H1 (cell line): ENCODE measurements at regions not wholly inside any gene's neighbourhood (a gene's known extent, or its start where the extent isn't known, plus 50 kb on each side); places are given as distances from the start of the nearest gene placed in this dataset.

Experiments
- CTCF ChIA-PET: fragments of 300-600 bp; sonication (Branson Sonifier 250); formaldehyde crosslinking; loops from one replicate; lab custom pipeline; 2021; ENCODE audit not compliant: partially characterized antibody; lab: Charles Lee
- POLR2A ChIA-PET: fragments of 300-600 bp; sonication (Branson Sonifier 250); formaldehyde crosslinking; loops from one replicate; lab custom pipeline; 2021; ENCODE audit warnings: inconsistent platforms; ENCODE audit not compliant: partially characterized antibody; lab: Charles Lee
- DNase-seq, 2 experiments: peaks; one replicate each; pipeline versions ENCODE4 v3.0.0 to v3.0.0-alpha.2; 2010 to 2022; ENCODE audit warnings: low spot score in 2 of 2, low read depth in 1 of 2, mixed read lengths in 1 of 2
- FAIRE-seq: peaks from 2 replicates; lab custom pipeline; 2011; peaks lifted over from hg19 to GRCh38; lab: Jason Lieb, UNC
- H2AFZ ChIP-seq: 2 replicates; pipeline ENCODE4 v1.8.1; 2012; ENCODE audit warnings: low read length, inconsistent platforms
- H2AK5ac ChIP-seq: 2 replicates; pipeline ENCODE4 v1.6.1; 2013; ENCODE audit warnings: low read depth, low read length
- H2BK120ac ChIP-seq: replicated peaks from 2 replicates; pipeline ENCODE3; 2013; ENCODE audit warnings: low read depth, low read length, inconsistent platforms
- H2BK12ac ChIP-seq: 2 replicates; pipeline ENCODE4 v1.6.1; 2013; ENCODE audit warnings: low read depth, low read length
- H2BK15ac ChIP-seq: 2 replicates; pipeline ENCODE4 v1.6.1; 2013; ENCODE audit warnings: low read length
- H2BK20ac ChIP-seq: 2 replicates; pipeline ENCODE4 v1.6.1; 2013; ENCODE audit warnings: low read length
- H2BK5ac ChIP-seq: 2 replicates; pipeline ENCODE4 v1.6.1; 2013; ENCODE audit warnings: low read depth, low read length
- H3K14ac ChIP-seq: 2 replicates; pipeline ENCODE4 v1.6.1; 2013; ENCODE audit warnings: inconsistent platforms; ENCODE audit not compliant: insufficient read length
- H3K18ac ChIP-seq: 2 replicates; pipeline ENCODE4 v1.6.1; 2013; ENCODE audit warnings: low read length; ENCODE audit errors: extremely low read depth
- H3K23ac ChIP-seq: 2 replicates; pipeline ENCODE4 v1.6.1; 2013; ENCODE audit warnings: inconsistent platforms; ENCODE audit not compliant: insufficient read length
- H3K23me2 ChIP-seq: 2 replicates; pipeline ENCODE4 v1.6.1; 2013; ENCODE audit warnings: low read depth, low read length
- H3K27ac ChIP-seq: 2 replicates; pipeline ENCODE4 v1.6.1; 2011; ENCODE audit warnings: low read depth, low read length, inconsistent platforms
- H3K27me3 ChIP-seq, 4 experiments: replicated peaks in 1 of 4; 1 replicate in 1 of 4; 2 replicates in 3 of 4; pipeline versions ENCODE4 v1.6.1 to v1.8.1; 2011 to 2013; ENCODE audit warnings: low read length in 3 of 4, mild to moderate bottlenecking in 3 of 4, inconsistent platforms in 2 of 4, mixed read lengths in 2 of 4, moderate library complexity in 1 of 4; ENCODE audit not compliant: control insufficient read depth in 3 of 4, insufficient read depth in 3 of 4; ENCODE audit errors: extremely low read depth in 1 of 4
- H3K36me3 ChIP-seq, 4 experiments: 2 replicates each; pipeline versions ENCODE4 v1.6.1 to v1.8.1; 2011 to 2013; ENCODE audit warnings: mild to moderate bottlenecking in 4 of 4, low read length in 3 of 4, moderate library complexity in 2 of 4, control low read depth in 1 of 4, inconsistent platforms in 1 of 4; ENCODE audit not compliant: insufficient read depth in 4 of 4, control insufficient read depth in 2 of 4
- H3K4ac ChIP-seq: replicated peaks from 2 replicates; pipeline ENCODE3; 2013; ENCODE audit warnings: low read length, low read depth, mixed read lengths, inconsistent platforms; ENCODE audit not compliant: insufficient read length
- H3K4me1 ChIP-seq, 4 experiments: replicated peaks in 1 of 4; 1 replicate in 1 of 4; 2 replicates in 3 of 4; pipeline versions ENCODE4 v1.6.1 to v1.8.1; 2011 to 2013; ENCODE audit warnings: low read length in 3 of 4, inconsistent platforms in 2 of 4, mixed read lengths in 1 of 4; ENCODE audit not compliant: insufficient read depth in 4 of 4, control insufficient read depth in 3 of 4
- H3K4me2 ChIP-seq, 2 experiments: 2 replicates each; pipeline versions ENCODE4 v1.6.1 to v1.8.1; 2011 to 2013; ENCODE audit warnings: low read depth in 2 of 2, low read length in 2 of 2, control low read depth in 1 of 2, inconsistent platforms in 1 of 2, mild to moderate bottlenecking in 1 of 2; ENCODE audit not compliant: insufficient read depth in 1 of 2
- H3K4me3 ChIP-seq, 4 experiments: fragments of 200-600, 300-600 bp in 1 of 4; sonication (generic), shearing (Covaris generic), sonication (Bioruptor Twin) in 1 of 4; 2 replicates each; pipeline versions ENCODE4 v1.5.1 to v1.8.1; 2011 to 2016; ENCODE audit warnings: low read length in 4 of 4, low read depth in 3 of 4, control low read depth in 2 of 4, inconsistent platforms in 2 of 4, mild to moderate bottlenecking in 2 of 4, mixed read lengths in 1 of 4, moderate library complexity in 1 of 4; ENCODE audit not compliant: insufficient read depth in 2 of 4; ENCODE audit errors: extremely low read depth in 1 of 4
- H3K56ac ChIP-seq: replicated peaks from 2 replicates; pipeline ENCODE3; 2013; ENCODE audit warnings: low read depth, mild to moderate bottlenecking, mixed read lengths, low read length, inconsistent platforms; ENCODE audit not compliant: insufficient read length
- H3K79me1 ChIP-seq: 2 replicates; pipeline ENCODE4 v1.6.1; 2013; ENCODE audit warnings: low read depth, low read length, control low read depth
- H3K79me2 ChIP-seq, 2 experiments: 2 replicates each; pipeline versions ENCODE4 v1.6.1 to v1.8.1; 2012 to 2013; ENCODE audit warnings: low read length in 2 of 2, mild to moderate bottlenecking in 2 of 2, inconsistent platforms in 1 of 2; ENCODE audit not compliant: insufficient read depth in 2 of 2, control insufficient read depth in 1 of 2
- H3K9ac ChIP-seq, 4 experiments: replicated peaks in 1 of 4; 1 replicate in 1 of 4; 2 replicates in 3 of 4; pipeline versions ENCODE4 v1.6.1 to v1.8.1; 2011 to 2013; ENCODE audit warnings: low read depth in 3 of 4, low read length in 3 of 4, control low read depth in 2 of 4, mild to moderate bottlenecking in 2 of 4, moderate library complexity in 2 of 4, inconsistent platforms in 1 of 4; ENCODE audit errors: extremely low read depth in 1 of 4
- H3K9me3 ChIP-seq, 2 experiments: 2 replicates each; pipeline versions ENCODE4 v1.6.1 to v1.8.1; 2012 to 2013; ENCODE audit warnings: mild to moderate bottlenecking in 2 of 2, moderate library complexity in 2 of 2, control low read depth in 1 of 2, inconsistent platforms in 1 of 2, low read depth in 1 of 2, low read length in 1 of 2, mixed read lengths in 1 of 2; ENCODE audit not compliant: insufficient read depth in 2 of 2
- H4K20me1 ChIP-seq, 2 experiments: replicated peaks in 1 of 2; 2 replicates each; pipeline versions ENCODE3 to v1.8.1; 2011 to 2013; ENCODE audit warnings: inconsistent platforms in 2 of 2, low read length in 2 of 2, mild to moderate bottlenecking in 1 of 2; ENCODE audit not compliant: insufficient read depth in 2 of 2, control insufficient read depth in 1 of 2
- H4K5ac ChIP-seq: 2 replicates; pipeline ENCODE4 v1.6.1; 2013; ENCODE audit warnings: low read length, low read depth, mixed read lengths, inconsistent platforms; ENCODE audit not compliant: insufficient read length
- H4K8ac ChIP-seq: 2 replicates; pipeline ENCODE4 v1.8.0; 2013; ENCODE audit warnings: mild to moderate bottlenecking, moderate library complexity, low read length, inconsistent platforms; ENCODE audit not compliant: insufficient read depth; ENCODE audit errors: extremely low read depth
- H4K91ac ChIP-seq: replicated peaks from 2 replicates; pipeline ENCODE3; 2013; ENCODE audit warnings: low read length, mixed read lengths, inconsistent platforms; ENCODE audit not compliant: insufficient read length
- CREB1 ChIP-seq: IDR thresholded peaks from 2 replicates; pipeline ENCODE4 v1.6.1; 2012; ENCODE audit warnings: inconsistent platforms
- HDAC2 ChIP-seq, 2 experiments: fragments of 300-600 bp in 1 of 2; sonication (generic) in 1 of 2; IDR thresholded peaks; 2 replicates each; pipeline ENCODE4 v1.6.1; 2011 to 2012; ENCODE audit warnings: low read depth in 2 of 2, low read length in 2 of 2, mild to moderate bottlenecking in 2 of 2, moderate library complexity in 2 of 2, borderline replicate concordance in 1 of 2, inconsistent platforms in 1 of 2
- KDM5A ChIP-seq: fragments of 200-600 bp; IDR thresholded peaks from 2 replicates; pipeline ENCODE4 v1.7.1; 2012; ENCODE audit warnings: mild to moderate bottlenecking, low read length, inconsistent platforms, mixed read lengths
- RFX5 ChIP-seq: IDR thresholded peaks from 2 replicates; pipeline ENCODE4 v1.6.1; 2011; ENCODE audit warnings: low read depth, low read length, improper control_type of control experiment, borderline replicate concordance
- RXRA ChIP-seq: IDR thresholded peaks from 2 replicates; pipeline ENCODE4 v1.6.1; 2011; ENCODE audit warnings: low read depth, mild to moderate bottlenecking, low read length, moderate library complexity; ENCODE audit not compliant: insufficient read depth
- TAF1 ChIP-seq: IDR thresholded peaks from 2 replicates; pipeline ENCODE4 v1.6.1; 2011; ENCODE audit warnings: mild to moderate bottlenecking, low read depth, low read length
- WGBS, 2 experiments: shearing (Covaris generic) in 1 of 2; methylation state at CpG; one replicate each; pipeline versions ENCODE4 v1.1.6 to v1.1.7; 2013 to 2015; ENCODE audit warnings: low lambda C conversion rate in 2 of 2, mixed read lengths in 2 of 2, inconsistent platforms in 1 of 2, low coverage in 1 of 2, missing lambda C conversion rate in 1 of 2; ENCODE audit not compliant: insufficient replicate concordance in 2 of 2, insufficient coverage in 1 of 2, insufficient read length in 1 of 2; ENCODE audit errors: extremely low coverage in 1 of 2, missing lambda C conversion rate in 1 of 2; 5-methylcytosine and 5-hydroxymethylcytosine counted together
- TF ChIP-seq, protein P1 (sequence below): IDR thresholded peaks from 2 replicates; pipeline ENCODE4 v1.6.1; 2012; ENCODE audit warnings: inconsistent platforms

DNA sequence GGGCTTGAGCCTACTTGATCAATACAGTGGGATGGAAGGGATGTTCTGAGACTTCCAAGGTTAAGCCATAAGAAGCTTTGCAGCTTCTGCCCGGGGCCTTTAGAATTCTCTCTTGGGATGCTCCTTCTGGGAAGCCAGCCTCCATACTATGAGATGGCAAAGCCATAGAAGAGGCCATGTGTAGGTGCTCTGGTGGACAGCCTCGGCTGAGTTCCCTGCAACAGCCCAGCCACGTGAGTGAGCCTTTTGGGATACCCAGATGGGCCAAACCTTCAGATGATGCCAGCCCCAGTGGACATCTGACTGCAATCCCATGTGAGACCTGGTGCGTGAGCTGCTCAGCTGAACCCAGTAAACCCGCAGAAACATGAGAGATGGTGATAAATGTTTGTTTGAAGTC, 370.6 kb downstream of the RPS24 start:
- Histone ChIP-seq H3K4me1 (peaks cover 5 to 21% (median 15%) of the 10 kb centered on the region in 4 experiments), H2BK15ac (no peak overlapping the region), H4K20me1 (no peaks in the 10 kb centered on the region), H2AK5ac (no peak overlapping the region), H3K56ac (no peak overlapping the region), H2BK12ac (no peak overlapping the region), H4K5ac (no peak overlapping the region), H3K23me2 (peaks cover 4% of the 10 kb centered on the region; the same call in 1 of the 2 replicates), H2BK5ac (no peak overlapping the region), H3K9ac (no peak overlapping the region), H2BK120ac (no peak overlapping the region), H3K9me3 (no peaks in the 10 kb centered on the region), H4K91ac (no peak overlapping the region), H3K79me2 (no peaks in the 10 kb centered on the region), H3K4ac (no peak overlapping the region), H3K4me2 (no peak overlapping the region), H3K36me3 (no peaks in the 10 kb centered on the region), H3K23ac (no peak overlapping the region), H3K27me3 (peaks cover 0 to 2% (median 0%) of the 10 kb centered on the region in 4 experiments; a peak in 1 of 7 replicates), H4K8ac (no peak overlapping the region)
- ChIA-PET CTCF (interaction anchor here (1.0 kb wide), 1 partner anchor 310 kb away, joined by 3 read pairs; no protein-coding TSS in a partner anchor), POLR2A (no interaction called here)
- no peak for DNase-seq
- TF ChIP-seq HDAC2 (IDR thresholded peaks at IDR 0.05; ENCODE audit: borderline replicate concordance in 1 of 2, low read depth in 2 of 2, low read length in 2 of 2) (no peak), RXRA (no peak), CREB1 (no peak), RFX5 (no peak), KDM5A (no peak), TAF1 (no peak)
- TF ChIP-seq, protein P1, sequence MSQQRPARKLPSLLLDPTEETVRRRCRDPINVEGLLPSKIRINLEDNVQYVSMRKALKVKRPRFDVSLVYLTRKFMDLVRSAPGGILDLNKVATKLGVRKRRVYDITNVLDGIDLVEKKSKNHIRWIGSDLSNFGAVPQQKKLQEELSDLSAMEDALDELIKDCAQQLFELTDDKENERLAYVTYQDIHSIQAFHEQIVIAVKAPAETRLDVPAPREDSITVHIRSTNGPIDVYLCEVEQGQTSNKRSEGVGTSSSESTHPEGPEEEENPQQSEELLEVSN = no peak
- TF ChIP-seq, all 59 proteins: peak for 0
- Histone ChIP-seq H2AFZ (no peak overlapping the region), H3K18ac (no peak overlapping the region), H3K14ac (no peak overlapping the region), H3K27ac (no peak overlapping the region), H3K79me1 (no peaks in the 10 kb centered on the region), H3K4me3 (no peak overlapping the region), H2BK20ac (no peak overlapping the region)
- 91% methylated on average over 5 of the region's 5 CpGs; no CpG with 5 or more reads in 1 of the 2 experiments for WGBS, 2 experiments
- no peak for FAIRE-seq
